GM19035 (cell line): ENCODE measurements at regions not wholly inside any gene's neighbourhood (a gene's known extent, or its start where the extent isn't known, plus 50 kb on each side); places are given as distances from the start of the nearest gene placed in this dataset.

Experiments
- ATAC-seq: cut with Tn5 transposase; IDR thresholded peaks from one replicate; pipeline ENCODE4 v1.9.1; 2021; ENCODE audit not compliant: unreplicated experiment

GRCh38 chr7:113715981-113716856 is 202.6 kb downstream of the PPP1R3A start:
- ATAC-seq = no peak

- no peak for ATAC-seq
These were observed 203.5 kb downstream of the PPP1R3A start for GRCh38 chr7:113715262-113715661.

- peak; percentile 99 for ATAC-seq
These were observed 208.3 kb downstream of the PPP1R3A start for GRCh38 chr7:113710310-113711096.

- no peak for ATAC-seq
These were observed 213.4 kb downstream of the PPP1R3A start for GRCh38 chr7:113705439-113705838.

GRCh38 chr7:113698556-113699220 is 220.1 kb downstream of the PPP1R3A start:
- ATAC-seq = peak; percentile 75

- no peak for ATAC-seq
These were observed 224.7 kb downstream of the PPP1R3A start for GRCh38 chr7:113694149-113694548.

GRCh38 chr7:113684165-113684564 is 234.6 kb downstream of the PPP1R3A start:
- no peak for ATAC-seq

GRCh38 chr7:113677811-113678210 is 241.0 kb downstream of the PPP1R3A start:
- ATAC-seq = no peak

- no peak for ATAC-seq
These were observed 253.9 kb downstream of the PPP1R3A start for GRCh38 chr7:113664867-113665266.

GRCh38 chr7:113659416-113659815 is 259.4 kb downstream of the PPP1R3A start:
- ATAC-seq = no peak

- ATAC-seq = peak; percentile 94
These were observed 261.2 kb downstream of the PPP1R3A start for GRCh38 chr7:113657603-113658002.

- ATAC-seq = no peak
These were observed 266.3 kb downstream of the PPP1R3A start for GRCh38 chr7:113652501-113652900.

- ATAC-seq = no peak
These were observed 269.3 kb downstream of the PPP1R3A start for GRCh38 chr7:113649556-113649955.

GRCh38 chr7:113639221-113639620 is 279.6 kb downstream of the PPP1R3A start:
- no peak for ATAC-seq

- ATAC-seq = no peak
These were observed 281.9 kb downstream of the PPP1R3A start for GRCh38 chr7:113636727-113637421.

- ATAC-seq = no peak
These were observed 283.3 kb downstream of the PPP1R3A start for GRCh38 chr7:113635492-113635891.

- ATAC-seq = no peak
These were observed 285.7 kb downstream of the PPP1R3A start for GRCh38 chr7:113633073-113633472.

GRCh38 chr7:113628948-113629847 is 289.6 kb downstream of the PPP1R3A start:
- ATAC-seq = no peak

- no peak for ATAC-seq
These were observed 293.2 kb downstream of the PPP1R3A start for GRCh38 chr7:113625494-113626102.
